Sigmoid colon (tissue), 6 donors: ENCODE measurements at regions not wholly inside any gene's neighbourhood (a gene's known extent, or its start where the extent isn't known, plus 50 kb on each side); places are given as distances from the start of the nearest gene placed in this dataset.
A peak's percentile ranks its signal among the peaks of the same experiment; 100 is the strongest.

ENCODE experiments used
- DNase-seq: peaks from one replicate; pipeline ENCODE4 v3.0.0-alpha.2; 2019
- H3K27ac ChIP-seq, 4 donors: fragments of 200-600 bp; sonication (generic); one replicate each; pipeline ENCODE4 v1.5.1; 2016 to 2019; ENCODE audit warnings: mild to moderate bottlenecking in 1 of 4
- H3K27me3 ChIP-seq, 3 donors: fragments of 200-600 bp; sonication (generic); one replicate each; pipeline ENCODE4 v1.5.1; 2019; ENCODE audit warnings: mild to moderate bottlenecking in 1 of 3
- H3K36me3 ChIP-seq, 4 donors: fragments of 200-600 bp; sonication (generic); one replicate each; pipeline ENCODE4 v1.5.1; 2016 to 2019
- H3K4me1 ChIP-seq, 4 donors: fragments of 200-600 bp; sonication (generic); one replicate each; pipeline ENCODE4 v1.5.1; 2017 to 2019
- H3K4me3 ChIP-seq, 4 donors: fragments of 200-600 bp; sonication (generic); one replicate each; pipeline ENCODE4 v1.5.1; 2017 to 2019; ENCODE audit warnings: mild to moderate bottlenecking in 2 of 4, moderate library complexity in 1 of 4
- H3K9me3 ChIP-seq, 4 donors: fragments of 200-600 bp in 3 of 4; sonication (generic) in 3 of 4; one replicate each; pipeline versions ENCODE4 v1.5.1 to v1.6.1; 2013 to 2019
- EP300 ChIP-seq, 4 donors: sonication (generic); formaldehyde crosslinking; IDR thresholded peaks; one replicate each; pipeline ENCODE4 v1.6.1; 2017; ENCODE audit warnings: antibody characterized with exemption in 4 of 4
- POLR2A ChIP-seq, 2 donors: fragments of 450-650 bp; IDR thresholded peaks; one replicate each; pipeline ENCODE4 v1.6.1; 2016; ENCODE audit warnings: antibody characterized with exemption in 2 of 2, mild to moderate bottlenecking in 2 of 2, moderate library complexity in 2 of 2
- POLR2AphosphoS5 ChIP-seq, 4 donors: sonication (generic); formaldehyde crosslinking; IDR thresholded peaks; one replicate each; pipeline ENCODE4 v1.6.1; 2017; ENCODE audit warnings: antibody characterized with exemption in 4 of 4
- WGBS, 2 donors: extraction: QIAGEN DNeasy Blood & Tissue Kit; methylation state at CpG; one replicate each; pipeline ENCODE4 v1.1.7; 2013; 5-methylcytosine and 5-hydroxymethylcytosine counted together
- intact Hi-C: fragments of 100-400 bp; cut with DNase I; formaldehyde crosslinking; loops from one replicate; pipeline ENCODE4 v1.15.1; 2023
- TF ChIP-seq, protein P1 (sequence below), 4 experiments: fragments of 450-650 bp in 3 of 4; fragments of 200-600 bp in 1 of 4; IDR thresholded peaks; one replicate each; pipeline ENCODE4 v1.5.1; 2016 to 2019; ENCODE audit warnings: antibody characterized with exemption in 4 of 4, mild to moderate bottlenecking in 3 of 4, moderate library complexity in 2 of 4
- donor health status: healthy with polysubstance abuse.
- donor health status: healthy.

- no peaks in the 10 kb centered on the region for H3K27me3 ChIP-seq
- H3K4me3 ChIP-seq, result no peak overlapping the region
- H3K36me3 ChIP-seq, result no peaks in the 10 kb centered on the region
- peaks cover 0 to 8% (median 3%) of the 10 kb centered on the region in 4 donors for H3K4me1 ChIP-seq
- no peak overlapping the region for H3K27ac ChIP-seq
- 15 to 60% methylated on average over 10 of the region's 10 CpGs for WGBS, 2 donors
- TF ChIP-seq EP300 (IDR thresholded peaks at IDR 0.05) (no peak), POLR2AphosphoS5 (IDR thresholded peaks at IDR 0.05) (peak in 1 of 4 donors; percentile 20), POLR2A (IDR thresholded peaks at IDR 0.05) (no peak)
- intact Hi-C loops, result no loop called here
- no peaks in the 10 kb centered on the region for H3K9me3 ChIP-seq
- no peak for DNase-seq
Measured at GRCh38 chr12:114913871-114914801, 230.2 kb upstream of the TBX3 start.

- Histone ChIP-seq H3K9me3 (no peaks in the 10 kb centered on the region), H3K4me1 (peaks cover 0 to 8% (median 3%) of the 10 kb centered on the region in 4 donors), H3K27me3 (no peaks in the 10 kb centered on the region), H3K36me3 (no peaks in the 10 kb centered on the region), H3K4me3 (no peak overlapping the region), H3K27ac (no peak overlapping the region)
- TF ChIP-seq POLR2AphosphoS5 (IDR thresholded peaks at IDR 0.05) (no peak), EP300 (IDR thresholded peaks at IDR 0.05) (no peak), POLR2A (IDR thresholded peaks at IDR 0.05) (no peak)
- TF ChIP-seq, protein P1, sequence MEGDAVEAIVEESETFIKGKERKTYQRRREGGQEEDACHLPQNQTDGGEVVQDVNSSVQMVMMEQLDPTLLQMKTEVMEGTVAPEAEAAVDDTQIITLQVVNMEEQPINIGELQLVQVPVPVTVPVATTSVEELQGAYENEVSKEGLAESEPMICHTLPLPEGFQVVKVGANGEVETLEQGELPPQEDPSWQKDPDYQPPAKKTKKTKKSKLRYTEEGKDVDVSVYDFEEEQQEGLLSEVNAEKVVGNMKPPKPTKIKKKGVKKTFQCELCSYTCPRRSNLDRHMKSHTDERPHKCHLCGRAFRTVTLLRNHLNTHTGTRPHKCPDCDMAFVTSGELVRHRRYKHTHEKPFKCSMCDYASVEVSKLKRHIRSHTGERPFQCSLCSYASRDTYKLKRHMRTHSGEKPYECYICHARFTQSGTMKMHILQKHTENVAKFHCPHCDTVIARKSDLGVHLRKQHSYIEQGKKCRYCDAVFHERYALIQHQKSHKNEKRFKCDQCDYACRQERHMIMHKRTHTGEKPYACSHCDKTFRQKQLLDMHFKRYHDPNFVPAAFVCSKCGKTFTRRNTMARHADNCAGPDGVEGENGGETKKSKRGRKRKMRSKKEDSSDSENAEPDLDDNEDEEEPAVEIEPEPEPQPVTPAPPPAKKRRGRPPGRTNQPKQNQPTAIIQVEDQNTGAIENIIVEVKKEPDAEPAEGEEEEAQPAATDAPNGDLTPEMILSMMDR (IDR thresholded peaks at IDR 0.05), result no peak
- WGBS, 2 donors, result 93 to 97% methylated on average over 1 of the region's 1 CpG
- DNase-seq, result no peak
- intact Hi-C loops, result no loop called here
Measured at GRCh38 chr12:114912811-114913210, 228.8 kb upstream of the TBX3 start.

DNA sequence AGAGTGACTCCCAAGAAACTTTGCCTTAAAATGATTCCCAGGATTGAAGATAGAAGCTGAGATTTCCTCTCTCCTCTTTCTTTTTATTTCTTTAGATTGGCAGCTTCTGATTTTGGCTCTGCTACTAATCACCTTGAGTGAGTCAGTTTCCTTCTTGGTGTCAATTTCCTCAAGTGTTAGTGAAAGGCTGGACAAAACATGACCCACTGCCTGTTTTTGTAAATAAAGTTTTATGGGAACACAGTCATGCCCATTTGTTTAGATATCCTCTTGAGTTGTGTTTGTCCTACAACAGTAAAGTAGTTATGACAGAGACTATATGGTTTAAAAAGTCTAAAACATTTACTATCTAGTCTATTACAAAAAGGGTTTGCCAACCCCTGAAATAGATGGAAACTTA, 227.2 kb upstream of the TBX3 start:
- no peak overlapping the region for H3K4me3 ChIP-seq
- no peaks in the 10 kb centered on the region for H3K27me3 ChIP-seq
- TF ChIP-seq POLR2A (IDR thresholded peaks at IDR 0.05) (no peak), EP300 (IDR thresholded peaks at IDR 0.05) (no peak), POLR2AphosphoS5 (IDR thresholded peaks at IDR 0.05) (no peak)
- H3K9me3 ChIP-seq, result no peaks in the 10 kb centered on the region
- intact Hi-C loops, result no loop called here
- H3K27ac ChIP-seq, result no peak overlapping the region
- H3K4me1 ChIP-seq, result peaks cover 0 to 8% (median 3%) of the 10 kb centered on the region in 4 donors
- no peak for DNase-seq
- no peaks in the 10 kb centered on the region for H3K36me3 ChIP-seq

GRCh38 chr12:114904254-114905003, 220.5 kb upstream of the TBX3 start:
- Histone ChIP-seq H3K4me3 (no peak overlapping the region), H3K9me3 (no peaks in the 10 kb centered on the region), H3K36me3 (no peaks in the 10 kb centered on the region), H3K27me3 (no peaks in the 10 kb centered on the region), H3K27ac (no peak overlapping the region), H3K4me1 (no peaks in the 10 kb centered on the region)
- WGBS, 2 donors, result 87 to 96% methylated on average over 7 of the region's 7 CpGs
- TF ChIP-seq POLR2A (IDR thresholded peaks at IDR 0.05), result no peak
- no peak for TF ChIP-seq POLR2AphosphoS5 (IDR thresholded peaks at IDR 0.05)
- TF ChIP-seq, protein P1 (IDR thresholded peaks at IDR 0.05), result no peak
- no peak for TF ChIP-seq EP300 (IDR thresholded peaks at IDR 0.05)
- intact Hi-C loops, result no loop called here
- no peak for DNase-seq

GRCh38 chr12:114903083-114903691, 219.2 kb upstream of the TBX3 start:
- Histone ChIP-seq H3K4me1 (no peaks in the 10 kb centered on the region), H3K27ac (no peak overlapping the region), H3K4me3 (no peak overlapping the region), H3K9me3 (no peaks in the 10 kb centered on the region), H3K36me3 (no peaks in the 10 kb centered on the region), H3K27me3 (no peaks in the 10 kb centered on the region)
- TF ChIP-seq POLR2A (IDR thresholded peaks at IDR 0.05) (no peak), EP300 (IDR thresholded peaks at IDR 0.05) (no peak)
- no peak for DNase-seq
- WGBS, 2 donors, result 67 to 79% methylated on average over 12 of the region's 12 CpGs
- intact Hi-C loops, result no loop called here

DNA sequence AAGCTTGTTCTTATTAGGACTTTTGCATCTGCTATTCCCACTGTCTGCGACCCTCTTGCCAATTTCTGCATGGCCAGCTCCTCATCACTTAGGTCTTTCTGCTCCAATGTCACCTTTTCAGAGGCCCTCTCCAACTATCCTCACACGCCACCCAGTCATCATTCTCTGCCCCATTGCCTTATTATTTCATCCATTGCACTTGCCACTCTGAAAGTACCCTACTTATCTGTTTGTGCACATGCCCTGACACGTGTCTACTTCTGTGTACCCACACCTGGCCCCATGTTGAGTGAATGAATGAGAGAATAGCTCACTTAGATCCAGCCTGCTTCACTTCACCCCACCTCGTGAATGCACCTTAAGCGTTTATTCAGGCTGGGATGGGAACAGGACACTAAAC, 218.7 kb upstream of the TBX3 start:
- TF ChIP-seq, protein P1 (IDR thresholded peaks at IDR 0.05), result no peak
- no peak for TF ChIP-seq POLR2AphosphoS5 (IDR thresholded peaks at IDR 0.05)
- no peak for TF ChIP-seq EP300 (IDR thresholded peaks at IDR 0.05)
- intact Hi-C loops, result no loop called here
- H3K36me3 ChIP-seq, result no peaks in the 10 kb centered on the region
- 80 to 87% methylated on average over 5 of the region's 5 CpGs for WGBS, 2 donors
- H3K27me3 ChIP-seq, result no peaks in the 10 kb centered on the region
- H3K4me3 ChIP-seq, result no peak overlapping the region
- DNase-seq, result no peak
- no peaks in the 10 kb centered on the region for H3K9me3 ChIP-seq
- no peak overlapping the region for H3K27ac ChIP-seq
- H3K4me1 ChIP-seq, result no peaks in the 10 kb centered on the region
